Activated B cell treated with CpG ODN at 0.5 μM for 24 hours (primary cell): ENCODE measurements at regions not wholly inside any gene's neighbourhood (a gene's known extent, or its start where the extent isn't known, plus 50 kb on each side); places are given as distances from the start of the nearest gene placed in this dataset.

Experiments used
- ATAC-seq: fragments of 200-7000 bp; cut with Tn5 transposase; one replicate; pipeline ENCODE4 v1.10.0; 2021; ENCODE audit warnings: low read depth, mild to moderate bottlenecking, moderate library complexity
- CTCF ChIA-PET: fragments of 350-600 bp; sonication (Branson Sonifier 250); formaldehyde crosslinking; loops from one replicate; lab custom pipeline; 2021; ENCODE audit warnings: antibody characterized with exemption; lab: Charles Lee
- POLR2A ChIA-PET: fragments of 350-600 bp; sonication (Branson Sonifier 250); formaldehyde crosslinking; loops from one replicate; lab custom pipeline; 2021; ENCODE audit warnings: antibody characterized with exemption; lab: Charles Lee
- DNase-seq: peaks from one replicate; pipeline ENCODE4 v3.0.0; 2022
- H3K27ac Mint-ChIP-seq: one replicate; pipeline ENCODE4 v1.8.0; 2020; ENCODE audit warnings: mixed read lengths
- H3K27me3 Mint-ChIP-seq: one replicate; pipeline ENCODE4 v1.8.0; 2021; ENCODE audit warnings: mixed read lengths
- H3K36me3 Mint-ChIP-seq: one replicate; pipeline ENCODE4 v1.8.0; 2021; ENCODE audit warnings: low read depth, mixed read lengths
- H3K4me1 Mint-ChIP-seq: one replicate; pipeline ENCODE4 v1.8.0; 2021; ENCODE audit warnings: mixed read lengths
- H3K4me3 Mint-ChIP-seq: one replicate; pipeline ENCODE4 v1.8.0; 2020; ENCODE audit warnings: mild to moderate bottlenecking, mixed read lengths
- H3K9me3 Mint-ChIP-seq: one replicate; pipeline ENCODE4 v1.8.0; 2020; ENCODE audit warnings: mixed read lengths
- intact Hi-C: fragments of 100-400 bp; cut with micrococcal nuclease; formaldehyde crosslinking; loops from one replicate; pipeline ENCODE4 v1.15.1; 2024
- TF ChIP-seq, protein P1 (sequence below): fragments of 200-600 bp; IDR thresholded peaks from one replicate; pipeline ENCODE4 v1.8.0; 2022; ENCODE audit warnings: antibody characterized with exemption, mild to moderate bottlenecking

DNA sequence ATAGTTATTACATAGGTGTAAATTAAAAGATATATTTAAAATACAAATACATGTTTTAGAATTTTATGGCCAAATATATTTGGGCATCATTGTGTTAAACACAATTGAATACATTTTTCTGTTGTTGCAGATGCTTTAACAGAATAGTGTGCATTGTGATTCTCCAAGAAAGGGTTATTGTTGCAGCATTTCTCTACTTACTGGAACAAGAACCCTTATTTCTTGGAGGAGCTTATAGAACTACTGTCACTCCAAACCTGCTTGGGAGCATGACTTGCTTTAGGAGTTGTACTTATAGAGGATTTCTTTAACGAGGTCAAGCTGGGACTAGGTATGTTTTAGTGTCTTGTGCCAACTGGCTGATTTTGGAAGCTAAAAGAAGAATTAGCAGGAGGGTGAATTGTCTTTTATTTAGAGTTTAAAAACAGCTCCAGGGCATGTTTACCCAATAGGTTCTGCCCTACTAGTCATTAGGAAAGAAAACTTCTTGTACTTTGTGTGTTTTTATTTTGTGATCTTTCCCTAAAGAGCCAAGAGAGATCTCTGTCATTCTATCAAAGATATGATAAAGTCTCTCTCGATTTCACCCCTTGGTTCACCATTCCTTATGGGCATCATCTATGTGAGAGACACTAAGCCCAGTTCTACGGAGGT, 279.8 kb upstream of the SALL1 start:
- H3K27me3 Mint-ChIP-seq: no peaks in the 10 kb centered on the region
- POLR2A ChIA-PET: no interaction called here
- ATAC-seq (no peak), DNase-seq (no peak)
- H3K9me3 Mint-ChIP-seq: no peaks in the 10 kb centered on the region
- TF ChIP-seq, protein P1, sequence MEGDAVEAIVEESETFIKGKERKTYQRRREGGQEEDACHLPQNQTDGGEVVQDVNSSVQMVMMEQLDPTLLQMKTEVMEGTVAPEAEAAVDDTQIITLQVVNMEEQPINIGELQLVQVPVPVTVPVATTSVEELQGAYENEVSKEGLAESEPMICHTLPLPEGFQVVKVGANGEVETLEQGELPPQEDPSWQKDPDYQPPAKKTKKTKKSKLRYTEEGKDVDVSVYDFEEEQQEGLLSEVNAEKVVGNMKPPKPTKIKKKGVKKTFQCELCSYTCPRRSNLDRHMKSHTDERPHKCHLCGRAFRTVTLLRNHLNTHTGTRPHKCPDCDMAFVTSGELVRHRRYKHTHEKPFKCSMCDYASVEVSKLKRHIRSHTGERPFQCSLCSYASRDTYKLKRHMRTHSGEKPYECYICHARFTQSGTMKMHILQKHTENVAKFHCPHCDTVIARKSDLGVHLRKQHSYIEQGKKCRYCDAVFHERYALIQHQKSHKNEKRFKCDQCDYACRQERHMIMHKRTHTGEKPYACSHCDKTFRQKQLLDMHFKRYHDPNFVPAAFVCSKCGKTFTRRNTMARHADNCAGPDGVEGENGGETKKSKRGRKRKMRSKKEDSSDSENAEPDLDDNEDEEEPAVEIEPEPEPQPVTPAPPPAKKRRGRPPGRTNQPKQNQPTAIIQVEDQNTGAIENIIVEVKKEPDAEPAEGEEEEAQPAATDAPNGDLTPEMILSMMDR: no peak
- H3K4me3 Mint-ChIP-seq: no peak overlapping the region
- no peaks in the 10 kb centered on the region for H3K4me1 Mint-ChIP-seq
- intact Hi-C loops: no loop called here
- no peaks in the 10 kb centered on the region for H3K36me3 Mint-ChIP-seq
- no peak overlapping the region for H3K27ac Mint-ChIP-seq
- CTCF ChIA-PET: no interaction called here

DNA sequence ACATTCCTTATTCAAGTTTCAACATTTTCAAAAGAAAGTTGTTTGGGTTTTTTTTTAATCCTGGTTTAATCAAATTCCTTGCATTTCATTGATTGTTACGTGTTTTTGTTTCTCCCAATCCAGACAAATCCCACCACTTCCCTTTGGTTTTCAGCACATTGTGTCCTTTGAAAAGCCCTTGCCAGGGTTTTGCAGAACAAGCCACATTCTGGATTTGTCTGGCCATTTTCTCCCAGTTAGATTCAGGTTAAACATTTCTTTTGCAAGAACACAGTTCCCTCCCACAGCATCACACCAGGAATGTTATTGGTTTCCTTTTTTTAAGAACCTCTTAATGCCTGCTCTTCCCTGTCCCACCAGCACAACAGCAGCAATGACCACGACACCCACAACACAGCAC, 278.0 kb upstream of the SALL1 start:
- TF ChIP-seq, protein P1: no peak
- Mint-ChIP-seq H3K36me3 (no peaks in the 10 kb centered on the region), H3K4me3 (no peak overlapping the region), H3K27ac (no peak overlapping the region), H3K9me3 (no peaks in the 10 kb centered on the region), H3K27me3 (no peaks in the 10 kb centered on the region), H3K4me1 (no peaks in the 10 kb centered on the region)
- DNase-seq (no peak), ATAC-seq (no peak)
- POLR2A ChIA-PET: no interaction called here
- CTCF ChIA-PET: no interaction called here
- intact Hi-C loops: no loop called here

DNA sequence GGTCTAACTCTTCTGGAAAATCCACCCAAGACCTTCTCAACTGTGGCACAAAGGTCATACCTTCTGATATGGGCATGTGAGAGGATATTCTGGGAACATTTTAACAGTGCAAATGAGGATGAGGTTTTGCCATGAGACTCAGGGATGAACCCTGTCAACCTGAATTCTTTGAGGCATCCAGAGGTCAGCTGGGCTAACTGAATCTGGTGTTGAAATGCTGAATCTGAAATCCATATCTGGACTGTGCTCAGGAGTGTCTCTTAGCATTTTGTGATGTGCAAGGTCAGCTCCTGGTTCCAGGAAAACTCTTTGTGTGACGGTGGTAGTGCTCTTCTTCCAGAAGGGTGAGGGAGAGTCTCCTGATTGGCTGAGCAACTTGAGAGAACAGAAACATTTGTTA, 276.0 kb upstream of the SALL1 start:
- no peak for DNase-seq
- POLR2A ChIA-PET: no interaction called here
- Mint-ChIP-seq H3K36me3 (no peaks in the 10 kb centered on the region), H3K4me1 (no peaks in the 10 kb centered on the region), H3K9me3 (no peaks in the 10 kb centered on the region), H3K27ac (no peak overlapping the region), H3K27me3 (no peaks in the 10 kb centered on the region), H3K4me3 (no peak overlapping the region)
- intact Hi-C loops: no loop called here
- TF ChIP-seq, protein P1: no peak
- CTCF ChIA-PET: no interaction called here
- no peak for ATAC-seq

DNA sequence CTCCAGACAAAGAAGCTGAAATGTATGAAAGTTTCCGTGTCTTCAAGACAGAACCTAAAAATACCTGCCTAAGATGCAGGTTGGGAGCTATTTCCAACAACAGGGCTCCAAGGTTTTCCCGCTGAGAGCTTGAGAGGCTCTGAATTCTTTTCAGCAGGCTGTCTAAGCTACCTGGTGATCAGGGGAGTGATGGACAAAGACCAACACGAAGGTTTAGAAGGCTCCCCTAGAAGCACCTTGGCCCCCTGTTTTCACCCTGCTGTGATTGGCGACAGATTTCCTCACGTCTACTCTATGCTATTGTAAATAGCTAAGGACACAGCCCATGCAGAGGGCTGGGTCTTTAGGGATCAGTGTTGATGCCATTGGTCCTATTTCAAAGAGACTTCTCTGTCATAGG, 275.2 kb upstream of the SALL1 start:
- CTCF ChIA-PET: no interaction called here
- H3K4me1 Mint-ChIP-seq: no peaks in the 10 kb centered on the region
- no peaks in the 10 kb centered on the region for H3K36me3 Mint-ChIP-seq
- no peak overlapping the region for H3K27ac Mint-ChIP-seq
- H3K4me3 Mint-ChIP-seq: no peak overlapping the region
- no peaks in the 10 kb centered on the region for H3K9me3 Mint-ChIP-seq
- ATAC-seq: no peak
- POLR2A ChIA-PET: no interaction called here
- TF ChIP-seq, protein P1: no peak
- no peaks in the 10 kb centered on the region for H3K27me3 Mint-ChIP-seq
- no peak for DNase-seq
- intact Hi-C loops: no loop called here

DNA sequence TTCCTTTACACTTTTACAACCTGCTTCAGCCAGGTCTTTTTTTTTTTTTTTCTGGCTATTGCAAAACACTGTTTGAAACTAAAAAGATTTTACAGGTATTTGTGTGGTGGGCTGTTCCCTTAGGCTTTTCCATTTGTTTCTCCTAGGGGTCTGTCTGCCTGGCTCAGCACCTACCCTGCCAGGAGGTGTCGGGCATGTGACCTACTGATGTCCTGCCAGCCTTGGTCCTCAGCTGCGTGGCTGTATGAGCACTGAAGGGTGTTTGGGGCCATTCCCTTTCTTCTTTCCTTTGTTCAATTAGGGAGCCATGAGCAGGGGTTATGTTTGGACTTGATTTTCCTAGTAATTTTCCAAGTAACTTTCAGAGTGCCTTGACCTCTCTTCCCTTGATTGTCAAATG, 269.2 kb upstream of the SALL1 start:
- Mint-ChIP-seq H3K9me3 (peaks cover 2% of the 10 kb centered on the region), H3K27me3 (no peaks in the 10 kb centered on the region), H3K27ac (no peak overlapping the region), H3K4me3 (no peak overlapping the region), H3K36me3 (no peaks in the 10 kb centered on the region), H3K4me1 (no peaks in the 10 kb centered on the region)
- ChIA-PET POLR2A (no interaction called here), CTCF (no interaction called here)
- ATAC-seq (no peak), DNase-seq (no peak)
- intact Hi-C loops: no loop called here
- TF ChIP-seq, protein P1: no peak
